Liver (tissue), 7 donors: ENCODE measurements at regions not wholly inside any gene's neighbourhood (a gene's known extent, or its start where the extent isn't known, plus 50 kb on each side); places are given as distances from the start of the nearest gene placed in this dataset.

Experiments
- DNase-seq: peaks from one replicate; pipeline ENCODE4 v3.0.0-alpha.2; 2017; ENCODE audit warnings: low spot score
- H3K27ac ChIP-seq, 2 donors: one replicate each; pipeline ENCODE4 v1.7.0; 2013; ENCODE audit warnings: inconsistent platforms in 2 of 2, low read length in 2 of 2, control low read depth in 1 of 2, low read depth in 1 of 2, mild to moderate bottlenecking in 1 of 2
- H3K27me3 ChIP-seq, 4 donors: one replicate each; pipeline versions ENCODE4 v1.6.1 to v1.7.0; 2013; ENCODE audit warnings: low read length in 3 of 4, inconsistent platforms in 1 of 4, mild to moderate bottlenecking in 1 of 4, moderate library complexity in 1 of 4; ENCODE audit not compliant: control insufficient read depth in 4 of 4, insufficient read depth in 4 of 4
- H3K36me3 ChIP-seq, 4 donors: one replicate each; pipeline versions ENCODE4 v1.6.1 to v1.7.0; 2013; ENCODE audit warnings: low read length in 3 of 4, mild to moderate bottlenecking in 3 of 4, low read depth in 1 of 4, moderate library complexity in 1 of 4; ENCODE audit not compliant: control insufficient read depth in 4 of 4, insufficient read depth in 3 of 4
- H3K4me1 ChIP-seq, 4 donors: one replicate each; pipeline versions ENCODE4 v1.6.1 to v1.7.0; 2013; ENCODE audit warnings: low read length in 3 of 4, mild to moderate bottlenecking in 3 of 4, moderate library complexity in 1 of 4; ENCODE audit not compliant: control insufficient read depth in 4 of 4, insufficient read depth in 4 of 4
- H3K4me3 ChIP-seq, 3 donors: one replicate each; pipeline versions ENCODE4 v1.6.1 to v1.7.0; 2013; ENCODE audit warnings: low read length in 3 of 3, control low read depth in 1 of 3, low read depth in 1 of 3, mild to moderate bottlenecking in 1 of 3
- H3K9ac ChIP-seq, 2 donors: one replicate each; pipeline ENCODE4 v1.7.0; 2013; ENCODE audit warnings: low read length in 2 of 2, mild to moderate bottlenecking in 2 of 2, moderate library complexity in 2 of 2, control low read depth in 1 of 2, low read depth in 1 of 2
- H3K9me3 ChIP-seq, 4 donors: one replicate each; pipeline versions ENCODE4 v1.6.1 to v1.7.0; 2013; ENCODE audit warnings: low read length in 3 of 4; ENCODE audit not compliant: control insufficient read depth in 4 of 4
- FOXA1 ChIP-seq: IDR thresholded peaks from 2 replicates; pipeline ENCODE4 v1.6.1; 2016; ENCODE audit warnings: antibody characterized with exemption
- FOXA2 ChIP-seq: IDR thresholded peaks from 2 replicates; pipeline ENCODE4 v1.6.1; 2016; ENCODE audit warnings: antibody characterized with exemption
- GABPA ChIP-seq, 2 donors: IDR thresholded peaks in 1 of 2; conservative IDR thresholded peaks in 1 of 2; 2 replicates each; pipeline ENCODE4 v1.6.1; 2016; ENCODE audit warnings: antibody characterized with exemption in 2 of 2, mild to moderate bottlenecking in 1 of 2, moderate library complexity in 1 of 2
- JUND ChIP-seq, 2 donors: IDR thresholded peaks; 2 replicates each; pipeline ENCODE4 v1.6.1; 2016; ENCODE audit warnings: antibody characterized with exemption in 2 of 2
- MAX ChIP-seq: IDR thresholded peaks from 2 replicates; pipeline ENCODE4 v1.6.1; 2016; ENCODE audit warnings: antibody characterized with exemption
- NR2F2 ChIP-seq: IDR thresholded peaks from 2 replicates; pipeline ENCODE4 v1.6.1; 2016; ENCODE audit warnings: antibody characterized with exemption
- RAD21 ChIP-seq, 2 donors: IDR thresholded peaks; 2 replicates each; pipeline ENCODE4 v1.6.1; 2016; ENCODE audit warnings: antibody characterized with exemption in 2 of 2, mild to moderate bottlenecking in 2 of 2
- REST ChIP-seq: IDR thresholded peaks from 2 replicates; pipeline ENCODE4 v1.6.1; 2016; ENCODE audit warnings: antibody characterized with exemption, mild to moderate bottlenecking
- RXRA ChIP-seq, 2 donors: IDR thresholded peaks; 2 replicates each; pipeline ENCODE4 v1.6.1; 2017 to 2018; ENCODE audit warnings: antibody characterized with exemption in 2 of 2, mild to moderate bottlenecking in 1 of 2
- SP1 ChIP-seq: IDR thresholded peaks from 2 replicates; pipeline ENCODE4 v1.6.1; 2018; ENCODE audit warnings: antibody characterized with exemption, mild to moderate bottlenecking
- TAF1 ChIP-seq: conservative IDR thresholded peaks from 2 replicates; pipeline ENCODE4 v1.6.1; 2016; ENCODE audit warnings: antibody characterized with exemption, mild to moderate bottlenecking
- YY1 ChIP-seq: IDR thresholded peaks from 2 replicates; pipeline ENCODE4 v1.6.1; 2016; ENCODE audit warnings: antibody characterized with exemption, mild to moderate bottlenecking
- WGBS: extraction: QIAGEN DNeasy Blood & Tissue Kit; methylation state at CpG from one replicate; pipeline ENCODE4 v1.1.7; 2013; 5-methylcytosine and 5-hydroxymethylcytosine counted together
- donor health status: healthy.
- donor health status: healthy.
- donor health status: healthy.
- donor health status: healthy.

GRCh38 chr4:95693594-95693993 lies 144.8 kb upstream of the UNC5C start:
- WGBS, result 39% methylated on average over 2 of the region's 2 CpGs
- Histone ChIP-seq H3K4me3 (no peak overlapping the region), H3K27me3 (no peaks in the 10 kb centered on the region), H3K4me1 (no peaks in the 10 kb centered on the region), H3K9me3 (no peaks in the 10 kb centered on the region), H3K36me3 (no peaks in the 10 kb centered on the region), H3K27ac (no peak overlapping the region), H3K9ac (no peak overlapping the region)
- DNase-seq, result no peak
- TF ChIP-seq FOXA1 (no peak), RAD21 (IDR thresholded peaks at IDR 0.05) (peak in 1 of 2 donors; percentile 15)

GRCh38 chr4:95676190-95676589 lies 127.4 kb upstream of the UNC5C start:
- Histone ChIP-seq H3K27ac (no peak overlapping the region), H3K27me3 (no peaks in the 10 kb centered on the region), H3K9ac (no peak overlapping the region), H3K9me3 (no peaks in the 10 kb centered on the region), H3K4me3 (no peak overlapping the region), H3K36me3 (no peaks in the 10 kb centered on the region), H3K4me1 (no peaks in the 10 kb centered on the region)
- DNase-seq, result no peak
- TF ChIP-seq RAD21 (IDR thresholded peaks at IDR 0.05) (no peak), JUND (IDR thresholded peaks at IDR 0.05) (no peak), SP1 (no peak), MAX (no peak), RXRA (IDR thresholded peaks at IDR 0.05) (no peak)
- 37% methylated on average over 1 of the region's 1 CpG for WGBS

GRCh38 chr4:95675623-95676022 lies 126.8 kb upstream of the UNC5C start:
- TF ChIP-seq REST (no peak), TAF1 (no peak), YY1 (no peak), RAD21 (IDR thresholded peaks at IDR 0.05) (no peak), JUND (IDR thresholded peaks at IDR 0.05) (no peak), NR2F2 (no peak), GABPA (IDR thresholded peaks at IDR 0.05 in 1 of 2, conservative IDR thresholded peaks at IDR 0.05 in 1 of 2) (no peak), FOXA2 (no peak), MAX (no peak), FOXA1 (no peak)
- Histone ChIP-seq H3K4me1 (no peaks in the 10 kb centered on the region), H3K4me3 (no peak overlapping the region), H3K36me3 (no peaks in the 10 kb centered on the region), H3K9me3 (no peaks in the 10 kb centered on the region), H3K27ac (no peak overlapping the region), H3K9ac (no peak overlapping the region), H3K27me3 (no peaks in the 10 kb centered on the region)
- no peak for DNase-seq
